CD14-positive monocyte (primary cell): ENCODE measurements at regions not wholly inside any gene's neighbourhood (a gene's known extent, or its start where the extent isn't known, plus 50 kb on each side); places are given as distances from the start of the nearest gene placed in this dataset.

ENCODE experiments used
- DNase-seq, 3 donors: peaks; one replicate each; pipeline ENCODE4 v3.0.0-alpha.2; 2011 to 2022
- H2AFZ ChIP-seq: 2 replicates; pipeline ENCODE4 v1.6.0; 2012; ENCODE audit warnings: mild to moderate bottlenecking, low read depth, low read length, inconsistent platforms; ENCODE audit not compliant: insufficient read depth, poor library complexity, severe bottlenecking
- H3K27ac ChIP-seq, 2 donors: 1 replicate in 1 of 2; 2 replicates in 1 of 2; pipeline ENCODE4 v1.5.1; 2012 to 2013; ENCODE audit warnings: low read length in 2 of 2, control low read depth in 1 of 2, inconsistent platforms in 1 of 2, low read depth in 1 of 2, mild to moderate bottlenecking in 1 of 2
- H3K27me3 ChIP-seq, 2 donors: one replicate each; pipeline versions ENCODE4 v1.6.0 to v1.6.1; 2011 to 2013; ENCODE audit warnings: low read length in 2 of 2; ENCODE audit not compliant: control insufficient read depth in 2 of 2, insufficient read depth in 2 of 2
- H3K36me3 ChIP-seq, 2 donors: replicated peaks in 1 of 2; 1 replicate in 1 of 2; 2 replicates in 1 of 2; pipeline versions ENCODE4 v1.5.1 to v1.6.1; 2012 to 2013; ENCODE audit warnings: low read length in 2 of 2, control low read depth in 1 of 2, inconsistent platforms in 1 of 2, mild to moderate bottlenecking in 1 of 2; ENCODE audit not compliant: insufficient read depth in 2 of 2, control insufficient read depth in 1 of 2
- H3K4me1 ChIP-seq, 2 donors: 1 replicate in 1 of 2; 2 replicates in 1 of 2; pipeline versions ENCODE4 v1.5.1 to v1.6.1; 2012 to 2013; ENCODE audit warnings: low read length in 2 of 2, control low read depth in 1 of 2, inconsistent platforms in 1 of 2, mild to moderate bottlenecking in 1 of 2, moderate library complexity in 1 of 2; ENCODE audit not compliant: insufficient read depth in 2 of 2, control insufficient read depth in 1 of 2
- H3K4me2 ChIP-seq: replicated peaks from 2 replicates; pipeline ENCODE3; 2012; ENCODE audit warnings: low read length, moderate library complexity, mild to moderate bottlenecking; ENCODE audit not compliant: poor library complexity, severe bottlenecking; ENCODE audit errors: extremely low read depth
- H3K4me3 ChIP-seq, 3 experiments: fragments of 200-600 bp in 1 of 3; sonication (generic) in 1 of 3; replicated peaks in 1 of 3; 1 replicate in 2 of 3; 2 replicates in 1 of 3; pipeline ENCODE4 v1.5.1; 2011 to 2013; ENCODE audit warnings: low read length in 3 of 3, mild to moderate bottlenecking in 3 of 3, control low read depth in 2 of 3, low read depth in 2 of 3, inconsistent platforms in 1 of 3, moderate library complexity in 1 of 3
- H3K79me2 ChIP-seq: 2 replicates; pipeline ENCODE4 v1.6.0; 2012; ENCODE audit warnings: mild to moderate bottlenecking, control low read depth, inconsistent platforms, low read length, moderate library complexity; ENCODE audit not compliant: insufficient read depth
- H3K9ac ChIP-seq: 2 replicates; pipeline ENCODE4 v1.6.0; 2017; ENCODE audit warnings: low read length, mild to moderate bottlenecking; ENCODE audit not compliant: insufficient read depth, poor library complexity, severe bottlenecking
- H3K9me3 ChIP-seq, 2 donors: replicated peaks in 1 of 2; 1 replicate in 1 of 2; 2 replicates in 1 of 2; pipeline versions ENCODE4 v1.5.1 to v1.6.1; 2012 to 2013; ENCODE audit warnings: low read length in 2 of 2, control low read depth in 1 of 2; ENCODE audit not compliant: control insufficient read depth in 1 of 2, insufficient read depth in 1 of 2
- H4K20me1 ChIP-seq: 2 replicates; pipeline ENCODE4 v1.6.0; 2012; ENCODE audit warnings: mild to moderate bottlenecking, low read length, control low read depth, moderate library complexity; ENCODE audit not compliant: insufficient read depth
- H3K27ac Mint-ChIP-seq, 7 donors: one replicate each; pipeline ENCODE4 v1.8.0; 2020; ENCODE audit warnings: mild to moderate bottlenecking in 7 of 7, mixed read lengths in 7 of 7, moderate library complexity in 6 of 7, inconsistent platforms in 2 of 7
- H3K27me3 Mint-ChIP-seq, 3 donors: one replicate each; pipeline ENCODE4 v1.8.0; 2021 to 2022; ENCODE audit warnings: low read depth in 3 of 3, mild to moderate bottlenecking in 3 of 3, mixed read lengths in 3 of 3, moderate library complexity in 3 of 3, inconsistent platforms in 1 of 3
- H3K36me3 Mint-ChIP-seq, 2 donors: one replicate each; pipeline ENCODE4 v1.8.0; 2020; ENCODE audit warnings: mixed read lengths in 2 of 2, inconsistent platforms in 1 of 2, mild to moderate bottlenecking in 1 of 2
- H3K4me1 Mint-ChIP-seq: one replicate; pipeline ENCODE4 v1.8.0; 2020; ENCODE audit warnings: mild to moderate bottlenecking, mixed read lengths
- H3K4me3 Mint-ChIP-seq, 2 donors: one replicate each; pipeline ENCODE4 v1.8.0; 2020; ENCODE audit warnings: mild to moderate bottlenecking in 2 of 2, mixed read lengths in 2 of 2, moderate library complexity in 1 of 2
- H3K9me3 Mint-ChIP-seq, 7 donors: one replicate each; pipeline ENCODE4 v1.8.0; 2020 to 2022; ENCODE audit warnings: mixed read lengths in 7 of 7, mild to moderate bottlenecking in 6 of 7, moderate library complexity in 6 of 7, inconsistent platforms in 2 of 7
- CTCF ChIP-seq: fragments of 200-600 bp; IDR thresholded peaks from one replicate; pipeline ENCODE4 v1.8.0; 2022; ENCODE audit warnings: antibody characterized with exemption, mild to moderate bottlenecking
- WGBS: methylation state at CpG from one replicate; pipeline ENCODE4 v1.1.5; 2013; ENCODE audit warnings: missing lambda C conversion rate; ENCODE audit not compliant: insufficient coverage; 5-methylcytosine and 5-hydroxymethylcytosine counted together
- intact Hi-C, 2 donors: fragments of 100-400 bp; cut with micrococcal nuclease; formaldehyde crosslinking; loops; one replicate each; pipeline versions ENCODE4 v1.15.0 to v1.15.1; 2023

GRCh38 chr2:184297085-184297484 is 301.2 kb upstream of the ZNF804A start:
- Histone ChIP-seq H3K4me3 (no peak overlapping the region), H3K4me2 (no peak overlapping the region), H3K9me3 (no peaks in the 10 kb centered on the region), H4K20me1 (no peaks in the 10 kb centered on the region), H2AFZ (no peak overlapping the region), H3K4me1 (no peaks in the 10 kb centered on the region), H3K27ac (no peak overlapping the region), H3K79me2 (no peaks in the 10 kb centered on the region), H3K36me3 (no peaks in the 10 kb centered on the region), H3K9ac (no peak overlapping the region), H3K27me3 (no peaks in the 10 kb centered on the region)
- DNase-seq: no peak
- H3K27ac Mint-ChIP-seq: no peak overlapping the region
- H3K4me1 Mint-ChIP-seq: no peaks in the 10 kb centered on the region
- no peak for TF ChIP-seq CTCF
- no CpG with 5 or more reads among the region's 2 CpGs for WGBS
- H3K27me3 Mint-ChIP-seq: no peaks in the 10 kb centered on the region
- no peaks in the 10 kb centered on the region for H3K9me3 Mint-ChIP-seq
- intact Hi-C loops: no loop called here
- no peaks in the 10 kb centered on the region for H3K36me3 Mint-ChIP-seq
- H3K4me3 Mint-ChIP-seq: no peak overlapping the region

GRCh38 chr2:184302506-184302905 is 295.8 kb upstream of the ZNF804A start:
- no peak for DNase-seq
- H3K9ac ChIP-seq: no peak overlapping the region
- H3K27ac ChIP-seq: no peak overlapping the region
- no peak for TF ChIP-seq CTCF
- no peak overlapping the region for H3K4me2 ChIP-seq
- no peaks in the 10 kb centered on the region for H3K79me2 ChIP-seq
- H3K36me3 ChIP-seq: no peaks in the 10 kb centered on the region
- no peaks in the 10 kb centered on the region for H3K27me3 ChIP-seq
- no peaks in the 10 kb centered on the region for H3K4me1 ChIP-seq
- H4K20me1 ChIP-seq: no peaks in the 10 kb centered on the region
- Mint-ChIP-seq H3K4me1 (no peaks in the 10 kb centered on the region), H3K27me3 (no peaks in the 10 kb centered on the region), H3K4me3 (no peak overlapping the region), H3K9me3 (no peaks in the 10 kb centered on the region), H3K36me3 (no peaks in the 10 kb centered on the region), H3K27ac (no peak overlapping the region)
- no peaks in the 10 kb centered on the region for H3K9me3 ChIP-seq
- intact Hi-C loops: no loop called here
- H3K4me3 ChIP-seq: no peak overlapping the region
- no peak overlapping the region for H2AFZ ChIP-seq
